ENCODE measurements at regions not wholly inside any gene's neighbourhood (a gene's known extent, or its start where the extent isn't known, plus 50 kb on each side); places are given as distances from the start of the nearest gene placed in this dataset.

DNA sequence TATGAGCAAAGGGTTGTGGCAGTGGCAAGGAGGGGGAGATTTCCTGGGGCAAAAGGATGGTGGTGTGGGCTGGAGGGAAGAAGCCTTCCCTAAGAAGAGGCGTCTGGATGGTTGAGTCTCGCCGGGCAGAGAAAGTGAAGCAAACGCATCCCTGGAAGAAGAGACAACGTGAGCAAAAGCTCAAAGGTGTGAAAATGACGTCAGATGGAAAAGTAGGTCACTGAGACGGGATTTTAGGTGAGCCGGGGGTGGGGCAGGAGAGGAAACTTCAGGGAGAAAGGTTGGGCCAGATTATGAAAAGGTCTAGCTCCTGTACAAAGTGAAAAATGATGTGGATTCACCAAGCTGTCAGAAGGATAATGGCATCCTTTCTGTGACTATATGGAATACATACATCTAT is 95.3 kb upstream of the KCNE2 start (continued):
- TF ChIP-seq TEAD4 (IDR thresholded peaks at IDR 0.05; ENCODE audit: low read depth, low read length) (no peak), RFX5 (IDR thresholded peaks at IDR 0.05; ENCODE audit: borderline replicate concordance, low read depth, low read length) (no peak)

Data from H1 (cell line).